ENCODE measurements at regions not wholly inside any gene's neighbourhood (a gene's known extent, or its start where the extent isn't known, plus 50 kb on each side); places are given as distances from the start of the nearest gene placed in this dataset.

GRCh38 chr14:54133896-54134295 is 177.3 kb upstream of the BMP4 start:
- peak; percentile 82 for DNase-seq (ENCODE audit: low read depth)
- no peak for TF ChIP-seq CTCF (IDR thresholded peaks at IDR 0.05; ENCODE audit: insufficient read depth, low read length, poor library complexity, severe bottlenecking)

DNA sequence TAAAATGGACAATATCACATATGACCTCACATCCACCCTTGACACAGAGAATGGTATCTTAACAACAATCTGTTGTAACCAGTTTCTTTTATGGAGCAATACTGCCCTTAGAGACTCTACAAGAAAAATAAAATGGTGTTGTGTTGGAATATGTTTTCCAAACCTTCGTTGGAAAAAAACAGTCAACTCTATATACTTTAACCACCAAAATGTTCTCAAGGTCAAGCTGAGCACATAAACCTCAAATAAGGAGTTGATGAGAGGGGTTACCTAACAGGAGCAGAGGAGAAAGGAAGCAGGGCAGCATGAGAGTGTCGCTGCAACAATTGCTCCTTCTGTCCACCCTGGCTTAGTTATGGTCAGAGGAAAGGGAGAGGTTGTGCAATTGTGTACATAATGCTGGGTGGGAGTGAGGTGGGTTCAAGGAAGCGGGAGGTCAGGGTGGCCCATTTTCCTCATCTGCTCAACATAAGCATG is 179.2 kb upstream of the BMP4 start:
- Histone ChIP-seq H3K4me3 (ENCODE audit: low read depth, low read length) (no peak overlapping the region), H3K27me3 (ENCODE audit: control insufficient read depth, insufficient read depth, low read length) (no peaks in the 10 kb centered on the region), H3K36me3 (ENCODE audit: control insufficient read depth, insufficient read depth, low read length) (no peaks in the 10 kb centered on the region)
- TF ChIP-seq CTCF (IDR thresholded peaks at IDR 0.05; ENCODE audit: insufficient read depth, low read length, poor library complexity, severe bottlenecking), result no peak
- DNase-seq (ENCODE audit: low read depth), result no peak

More at GRCh38 chr14:54133896-54134295, 177.3 kb upstream of the BMP4 start:
- Histone ChIP-seq H3K27me3 (ENCODE audit: control insufficient read depth, insufficient read depth, low read length) (no peaks in the 10 kb centered on the region), H3K36me3 (ENCODE audit: control insufficient read depth, insufficient read depth, low read length) (no peaks in the 10 kb centered on the region), H3K4me3 (ENCODE audit: low read depth, low read length) (no peak overlapping the region)

- Histone ChIP-seq H3K27me3 (ENCODE audit: control insufficient read depth, insufficient read depth, low read length) (no peaks in the 10 kb centered on the region), H3K4me3 (ENCODE audit: low read depth, low read length) (no peak overlapping the region), H3K36me3 (ENCODE audit: control insufficient read depth, insufficient read depth, low read length) (no peaks in the 10 kb centered on the region)
- TF ChIP-seq CTCF (IDR thresholded peaks at IDR 0.05; ENCODE audit: insufficient read depth, low read length, poor library complexity, severe bottlenecking), result no peak
- DNase-seq (ENCODE audit: low read depth), result no peak
Observed at GRCh38 chr14:54136894-54137613, 180.4 kb upstream of the BMP4 start.

GRCh38 chr14:54137614-54137961 is 181.0 kb upstream of the BMP4 start:
- no peak for TF ChIP-seq CTCF (IDR thresholded peaks at IDR 0.05; ENCODE audit: insufficient read depth, low read length, poor library complexity, severe bottlenecking)
- no peak for DNase-seq (ENCODE audit: low read depth)
- Histone ChIP-seq H3K4me3 (ENCODE audit: low read depth, low read length) (no peak overlapping the region), H3K27me3 (ENCODE audit: control insufficient read depth, insufficient read depth, low read length) (no peaks in the 10 kb centered on the region), H3K36me3 (ENCODE audit: control insufficient read depth, insufficient read depth, low read length) (no peaks in the 10 kb centered on the region)

GRCh38 chr14:54138024-54138353 is 181.4 kb upstream of the BMP4 start:
- Histone ChIP-seq H3K27me3 (ENCODE audit: control insufficient read depth, insufficient read depth, low read length) (no peaks in the 10 kb centered on the region), H3K4me3 (ENCODE audit: low read depth, low read length) (no peak overlapping the region), H3K36me3 (ENCODE audit: control insufficient read depth, insufficient read depth, low read length) (no peaks in the 10 kb centered on the region)
- TF ChIP-seq CTCF (IDR thresholded peaks at IDR 0.05; ENCODE audit: insufficient read depth, low read length, poor library complexity, severe bottlenecking), result no peak
- no peak for DNase-seq (ENCODE audit: low read depth)
